ENCODE measurements at regions not wholly inside any gene's neighbourhood (a gene's known extent, or its start where the extent isn't known, plus 50 kb on each side); places are given as distances from the start of the nearest gene placed in this dataset.

GRCh38 chr1:29991815-29992214, 731.6 kb downstream of the MATN1 start:
- H3K4me1 ChIP-seq (ENCODE audit: control insufficient read depth in 2 of 2, insufficient read depth in 2 of 2, low read length in 2 of 2) = no peaks in the 10 kb centered on the region
- DNase-seq (ENCODE audit: low read depth in 6 of 9, low spot score in 9 of 9) = no peak
- no peak overlapping the region for H3K4me3 ChIP-seq (ENCODE audit: low read length in 2 of 2)
- peaks cover 0 to 8% of the 10 kb centered on the region in 2 donors for H3K9me3 ChIP-seq (ENCODE audit: control insufficient read depth in 2 of 2, insufficient read depth in 1 of 2, low read length in 1 of 2)
- H3K27me3 ChIP-seq (ENCODE audit: control insufficient read depth in 2 of 2, insufficient read depth in 1 of 2, low read length in 1 of 2) = no peaks in the 10 kb centered on the region
- no peaks in the 10 kb centered on the region for H3K36me3 ChIP-seq (ENCODE audit: control insufficient read depth in 2 of 2, insufficient read depth in 2 of 2, low read length in 1 of 2)
- no peak overlapping the region for H3K27ac ChIP-seq (ENCODE audit: low read depth in 1 of 2, low read length in 1 of 2)
- WGBS = 88% methylated on average over 3 of the region's 3 CpGs

GRCh38 chr1:29991025-29991424, 732.4 kb downstream of the MATN1 start:
- H3K36me3 ChIP-seq (ENCODE audit: control insufficient read depth in 2 of 2, insufficient read depth in 2 of 2, low read length in 1 of 2) = no peaks in the 10 kb centered on the region
- DNase-seq (ENCODE audit: low read depth in 6 of 9, low spot score in 9 of 9) = no peak
- H3K4me3 ChIP-seq (ENCODE audit: low read length in 2 of 2) = no peak overlapping the region
- 55% methylated on average over 15 of the region's 15 CpGs for WGBS
- H3K9me3 ChIP-seq (ENCODE audit: control insufficient read depth in 2 of 2, insufficient read depth in 1 of 2, low read length in 1 of 2) = peaks cover 0 to 8% of the 10 kb centered on the region in 2 donors
- no peaks in the 10 kb centered on the region for H3K4me1 ChIP-seq (ENCODE audit: control insufficient read depth in 2 of 2, insufficient read depth in 2 of 2, low read length in 2 of 2)
- H3K27ac ChIP-seq (ENCODE audit: low read depth in 1 of 2, low read length in 1 of 2) = no peak overlapping the region
- H3K27me3 ChIP-seq (ENCODE audit: control insufficient read depth in 2 of 2, insufficient read depth in 1 of 2, low read length in 1 of 2) = no peaks in the 10 kb centered on the region

GRCh38 chr1:29990304-29990703, 733.1 kb downstream of the MATN1 start:
- no peak overlapping the region for H3K4me3 ChIP-seq (ENCODE audit: low read length in 2 of 2)
- WGBS = 90% methylated on average over 8 of the region's 8 CpGs
- H3K36me3 ChIP-seq (ENCODE audit: control insufficient read depth in 2 of 2, insufficient read depth in 2 of 2, low read length in 1 of 2) = no peaks in the 10 kb centered on the region
- no peaks in the 10 kb centered on the region for H3K27me3 ChIP-seq (ENCODE audit: control insufficient read depth in 2 of 2, insufficient read depth in 1 of 2, low read length in 1 of 2)
- H3K9me3 ChIP-seq (ENCODE audit: control insufficient read depth in 2 of 2, insufficient read depth in 1 of 2, low read length in 1 of 2) = peaks cover 0 to 8% of the 10 kb centered on the region in 2 donors
- no peak overlapping the region for H3K27ac ChIP-seq (ENCODE audit: low read depth in 1 of 2, low read length in 1 of 2)
- no peaks in the 10 kb centered on the region for H3K4me1 ChIP-seq (ENCODE audit: control insufficient read depth in 2 of 2, insufficient read depth in 2 of 2, low read length in 2 of 2)
- DNase-seq (ENCODE audit: low read depth in 6 of 9, low spot score in 9 of 9) = no peak

- Histone ChIP-seq H3K4me3 (ENCODE audit: low read length in 2 of 2) (no peak overlapping the region), H3K9me3 (ENCODE audit: control insufficient read depth in 2 of 2, insufficient read depth in 1 of 2, low read length in 1 of 2) (peaks cover 0 to 8% of the 10 kb centered on the region in 2 donors), H3K36me3 (ENCODE audit: control insufficient read depth in 2 of 2, insufficient read depth in 2 of 2, low read length in 1 of 2) (no peaks in the 10 kb centered on the region), H3K27me3 (ENCODE audit: control insufficient read depth in 2 of 2, insufficient read depth in 1 of 2, low read length in 1 of 2) (no peaks in the 10 kb centered on the region), H3K27ac (ENCODE audit: low read depth in 1 of 2, low read length in 1 of 2) (no peak overlapping the region), H3K4me1 (ENCODE audit: control insufficient read depth in 2 of 2, insufficient read depth in 2 of 2, low read length in 2 of 2) (no peaks in the 10 kb centered on the region)
- no peak for DNase-seq (ENCODE audit: low read depth in 6 of 9, low spot score in 9 of 9)
- 82% methylated on average over 2 of the region's 2 CpGs for WGBS
These were observed 736.4 kb downstream of the MATN1 start for GRCh38 chr1:29986986-29987385.

GRCh38 chr1:29985606-29985945, 737.8 kb downstream of the MATN1 start:
- Histone ChIP-seq H3K36me3 (ENCODE audit: control insufficient read depth in 2 of 2, insufficient read depth in 2 of 2, low read length in 1 of 2) (no peaks in the 10 kb centered on the region), H3K27me3 (ENCODE audit: control insufficient read depth in 2 of 2, insufficient read depth in 1 of 2, low read length in 1 of 2) (no peaks in the 10 kb centered on the region), H3K4me3 (ENCODE audit: low read length in 2 of 2) (no peak overlapping the region), H3K4me1 (ENCODE audit: control insufficient read depth in 2 of 2, insufficient read depth in 2 of 2, low read length in 2 of 2) (no peaks in the 10 kb centered on the region), H3K9me3 (ENCODE audit: control insufficient read depth in 2 of 2, insufficient read depth in 1 of 2, low read length in 1 of 2) (no peaks in the 10 kb centered on the region), H3K27ac (ENCODE audit: low read depth in 1 of 2, low read length in 1 of 2) (no peak overlapping the region)
- DNase-seq (ENCODE audit: low read depth in 6 of 9, low spot score in 9 of 9) = no peak
- WGBS = 90% methylated on average over 5 of the region's 5 CpGs

- no peaks in the 10 kb centered on the region for H3K4me1 ChIP-seq (ENCODE audit: control insufficient read depth in 2 of 2, insufficient read depth in 2 of 2, low read length in 2 of 2)
- DNase-seq (ENCODE audit: low read depth in 6 of 9, low spot score in 9 of 9) = no peak
- 56% methylated on average over 7 of the region's 7 CpGs for WGBS
- no peaks in the 10 kb centered on the region for H3K27me3 ChIP-seq (ENCODE audit: control insufficient read depth in 2 of 2, insufficient read depth in 1 of 2, low read length in 1 of 2)
- H3K9me3 ChIP-seq (ENCODE audit: control insufficient read depth in 2 of 2, insufficient read depth in 1 of 2, low read length in 1 of 2) = no peaks in the 10 kb centered on the region
- no peak overlapping the region for H3K27ac ChIP-seq (ENCODE audit: low read depth in 1 of 2, low read length in 1 of 2)
- H3K36me3 ChIP-seq (ENCODE audit: control insufficient read depth in 2 of 2, insufficient read depth in 2 of 2, low read length in 1 of 2) = no peaks in the 10 kb centered on the region
- no peak overlapping the region for H3K4me3 ChIP-seq (ENCODE audit: low read length in 2 of 2)
These were observed 738.4 kb downstream of the MATN1 start for GRCh38 chr1:29984862-29985605.

- no peaks in the 10 kb centered on the region for H3K27me3 ChIP-seq (ENCODE audit: control insufficient read depth in 2 of 2, insufficient read depth in 1 of 2, low read length in 1 of 2)
- H3K9me3 ChIP-seq (ENCODE audit: control insufficient read depth in 2 of 2, insufficient read depth in 1 of 2, low read length in 1 of 2) = no peaks in the 10 kb centered on the region
- H3K4me1 ChIP-seq (ENCODE audit: control insufficient read depth in 2 of 2, insufficient read depth in 2 of 2, low read length in 2 of 2) = no peaks in the 10 kb centered on the region
- no peak for DNase-seq (ENCODE audit: low read depth in 6 of 9, low spot score in 9 of 9)
- H3K27ac ChIP-seq (ENCODE audit: low read depth in 1 of 2, low read length in 1 of 2) = no peak overlapping the region
- no peaks in the 10 kb centered on the region for H3K36me3 ChIP-seq (ENCODE audit: control insufficient read depth in 2 of 2, insufficient read depth in 2 of 2, low read length in 1 of 2)
- H3K4me3 ChIP-seq (ENCODE audit: low read length in 2 of 2) = no peak overlapping the region
- WGBS = 77% methylated on average over 11 of the region's 11 CpGs
These were observed 739.1 kb downstream of the MATN1 start for GRCh38 chr1:29984166-29984861.

- Histone ChIP-seq H3K36me3 (ENCODE audit: control insufficient read depth in 2 of 2, insufficient read depth in 2 of 2, low read length in 1 of 2) (no peaks in the 10 kb centered on the region), H3K27me3 (ENCODE audit: control insufficient read depth in 2 of 2, insufficient read depth in 1 of 2, low read length in 1 of 2) (no peaks in the 10 kb centered on the region), H3K4me1 (ENCODE audit: control insufficient read depth in 2 of 2, insufficient read depth in 2 of 2, low read length in 2 of 2) (no peaks in the 10 kb centered on the region), H3K4me3 (ENCODE audit: low read length in 2 of 2) (no peak overlapping the region), H3K9me3 (ENCODE audit: control insufficient read depth in 2 of 2, insufficient read depth in 1 of 2, low read length in 1 of 2) (no peaks in the 10 kb centered on the region), H3K27ac (ENCODE audit: low read depth in 1 of 2, low read length in 1 of 2) (no peak overlapping the region)
- 92% methylated on average over 7 of the region's 7 CpGs for WGBS
- no peak for DNase-seq (ENCODE audit: low read depth in 6 of 9, low spot score in 9 of 9)
These were observed 740.1 kb downstream of the MATN1 start for GRCh38 chr1:29983321-29983720.

- Histone ChIP-seq H3K27me3 (ENCODE audit: control insufficient read depth in 2 of 2, insufficient read depth in 1 of 2, low read length in 1 of 2) (no peaks in the 10 kb centered on the region), H3K9me3 (ENCODE audit: control insufficient read depth in 2 of 2, insufficient read depth in 1 of 2, low read length in 1 of 2) (no peaks in the 10 kb centered on the region)
- 94% methylated on average over 5 of the region's 5 CpGs for WGBS
These were observed 741.7 kb downstream of the MATN1 start for GRCh38 chr1:29981586-29982239.

More at GRCh38 chr1:29981586-29982239, 741.7 kb downstream of the MATN1 start:
- no peaks in the 10 kb centered on the region for H3K36me3 ChIP-seq (ENCODE audit: control insufficient read depth in 2 of 2, insufficient read depth in 2 of 2, low read length in 1 of 2)
- no peak for DNase-seq (ENCODE audit: low read depth in 6 of 9, low spot score in 9 of 9)
- H3K4me3 ChIP-seq (ENCODE audit: low read length in 2 of 2) = no peak overlapping the region
- no peak overlapping the region for H3K27ac ChIP-seq (ENCODE audit: low read depth in 1 of 2, low read length in 1 of 2)
- no peaks in the 10 kb centered on the region for H3K4me1 ChIP-seq (ENCODE audit: control insufficient read depth in 2 of 2, insufficient read depth in 2 of 2, low read length in 2 of 2)
